Left ventricle myocardium superior (tissue), 1 donor: ENCODE measurements at regions not wholly inside any gene's neighbourhood (a gene's known extent, or its start where the extent isn't known, plus 50 kb on each side); places are given as distances from the start of the nearest gene placed in this dataset.

Experiments used
- ATAC-seq: fragments of 200-7000 bp; cut with Tn5 transposase; one replicate; pipeline ENCODE4 v1.9.1; 2020; ENCODE audit warnings: mild to moderate bottlenecking, moderate library complexity
- DNase-seq: peaks from one replicate; pipeline ENCODE4 v3.0.0-alpha.2; 2020
- intact Hi-C: fragments of 100-400 bp; cut with micrococcal nuclease; formaldehyde crosslinking; loops from one replicate; pipeline ENCODE4 v1.11.0; 2022
- donor health status: DM: no; HTN: yes; CAD: no; lungs with severe emphysema.

DNA sequence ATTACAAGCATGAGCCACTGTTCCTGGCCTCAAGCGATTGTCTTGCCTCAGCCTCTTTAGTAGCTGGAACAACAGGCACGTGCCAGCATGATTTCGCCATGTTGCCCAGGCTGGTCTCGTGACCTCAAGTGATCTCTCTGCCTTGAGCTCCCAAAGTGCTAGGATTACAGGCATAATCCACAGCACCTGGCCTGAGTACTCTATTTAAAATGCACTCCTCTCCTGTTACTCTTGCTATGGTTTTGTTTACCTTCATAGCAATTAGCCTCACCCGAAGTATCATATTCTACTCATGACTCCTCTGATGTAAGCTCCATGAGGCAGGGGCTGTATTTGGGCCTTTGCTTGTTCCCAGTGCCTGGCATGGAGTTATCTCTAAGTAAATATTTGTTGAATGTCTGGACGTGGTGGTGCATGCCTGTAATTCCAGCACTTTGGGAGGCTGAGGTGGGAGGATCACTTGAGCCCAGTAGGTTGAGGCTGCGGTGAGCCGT, 92.5 kb upstream of the SLC34A2 start:
- intact Hi-C loops = no loop called here
- ATAC-seq (no peak), DNase-seq (no peak)

DNA sequence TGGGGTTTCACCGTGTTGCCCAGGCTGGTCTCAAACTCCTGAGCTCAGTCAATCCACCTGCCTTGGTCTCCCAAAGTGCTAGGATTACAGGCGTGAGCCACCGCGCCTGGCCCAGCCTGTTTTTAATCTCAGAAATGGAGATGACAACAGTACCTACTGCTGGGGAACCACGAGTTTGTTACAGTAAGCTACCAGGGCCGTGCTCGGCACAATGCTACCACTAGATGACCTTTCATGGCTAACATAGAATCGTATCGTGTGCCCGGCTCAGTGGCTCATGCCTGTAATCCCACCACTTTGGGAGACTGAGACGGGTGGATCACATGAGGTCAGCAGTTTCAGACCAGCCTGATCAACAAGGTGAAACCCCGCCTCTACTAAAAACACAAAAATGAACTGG, 90.8 kb upstream of the SLC34A2 start:
- intact Hi-C loops = no loop called here
- DNase-seq = no peak
- ATAC-seq = no peak

DNA sequence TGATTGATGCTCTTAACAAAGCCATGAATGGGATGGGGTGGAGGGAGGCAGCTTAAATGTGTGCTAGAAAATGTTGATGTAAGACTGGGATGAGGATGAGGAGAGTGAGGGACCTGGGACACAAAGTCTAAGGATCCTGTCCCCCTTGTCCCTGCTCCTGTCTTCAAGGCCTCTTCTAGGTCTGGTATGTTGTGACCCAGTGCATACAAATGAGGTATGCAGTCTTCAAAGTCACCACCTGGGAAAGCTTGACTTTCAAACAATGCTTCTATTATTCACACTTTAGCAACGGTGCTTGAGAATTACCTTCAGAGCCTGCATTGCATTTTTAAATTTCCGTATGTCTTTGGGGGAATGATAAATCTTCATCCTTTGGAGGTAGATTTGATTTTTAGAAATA, 88.4 kb upstream of the SLC34A2 start:
- intact Hi-C loops = no loop called here
- no peak for ATAC-seq
- DNase-seq = no peak

DNA sequence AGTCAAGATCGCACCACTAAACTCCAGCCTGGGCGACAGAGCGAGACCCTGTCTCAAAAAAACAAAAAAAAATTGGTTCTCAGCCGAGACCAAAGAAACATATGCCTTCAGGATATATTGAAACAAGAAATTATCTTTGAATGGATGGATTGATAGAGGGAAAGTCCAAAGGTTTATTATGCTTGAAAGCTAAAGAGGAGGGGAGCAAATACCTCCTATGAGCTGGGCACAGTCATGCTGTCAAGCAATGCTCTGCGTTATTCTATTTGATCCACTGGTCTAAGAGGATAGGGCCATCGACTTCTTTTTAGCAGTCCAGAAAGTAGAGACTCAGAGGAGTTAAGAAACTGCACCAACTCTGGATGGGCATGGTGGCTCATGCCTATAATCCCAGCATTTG, 85.9 kb upstream of the SLC34A2 start:
- intact Hi-C loops = no loop called here
- ATAC-seq (no peak), DNase-seq (no peak)

DNA sequence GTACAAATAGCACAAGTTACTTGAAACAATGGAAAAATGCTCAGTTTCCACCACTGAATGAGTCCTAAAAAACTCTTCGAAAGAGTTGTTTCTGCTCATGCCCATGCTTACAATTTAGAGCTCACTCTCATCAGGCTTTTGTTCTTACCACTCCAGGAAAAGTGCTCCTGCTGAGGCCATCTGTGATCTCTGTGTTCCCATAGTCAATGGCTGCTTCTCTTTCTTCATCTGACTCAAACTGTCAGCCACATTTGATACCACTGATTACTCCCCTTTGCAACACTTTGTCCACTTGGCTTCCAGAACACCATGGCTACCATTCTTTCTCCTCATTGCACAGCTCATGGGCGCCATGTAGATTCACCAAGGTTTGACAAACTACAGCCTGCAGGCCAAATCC, 80.0 kb upstream of the SLC34A2 start:
- intact Hi-C loops = no loop called here
- ATAC-seq = no peak
- DNase-seq = no peak

DNA sequence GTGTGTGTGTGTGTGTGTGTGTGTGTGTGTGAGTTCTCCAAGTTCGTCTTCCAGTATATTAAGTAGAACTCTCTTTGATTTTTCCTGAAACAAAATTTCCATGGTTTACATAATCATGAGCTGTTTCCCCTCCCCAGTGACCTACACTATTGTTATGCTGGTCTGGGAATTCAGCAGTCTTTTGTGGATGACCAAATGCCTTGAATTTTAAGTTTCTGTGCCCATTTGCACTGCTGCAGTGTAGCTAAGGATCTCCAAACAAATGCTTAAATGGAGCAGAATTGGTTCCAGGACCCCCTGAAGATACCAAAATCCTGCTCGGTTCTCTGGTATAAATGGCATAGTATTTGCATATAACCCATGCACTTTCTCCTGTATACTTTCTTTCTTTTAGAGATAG, 77.2 kb upstream of the SLC34A2 start:
- DNase-seq (no peak), ATAC-seq (no peak)
- intact Hi-C loops = no loop called here

DNA sequence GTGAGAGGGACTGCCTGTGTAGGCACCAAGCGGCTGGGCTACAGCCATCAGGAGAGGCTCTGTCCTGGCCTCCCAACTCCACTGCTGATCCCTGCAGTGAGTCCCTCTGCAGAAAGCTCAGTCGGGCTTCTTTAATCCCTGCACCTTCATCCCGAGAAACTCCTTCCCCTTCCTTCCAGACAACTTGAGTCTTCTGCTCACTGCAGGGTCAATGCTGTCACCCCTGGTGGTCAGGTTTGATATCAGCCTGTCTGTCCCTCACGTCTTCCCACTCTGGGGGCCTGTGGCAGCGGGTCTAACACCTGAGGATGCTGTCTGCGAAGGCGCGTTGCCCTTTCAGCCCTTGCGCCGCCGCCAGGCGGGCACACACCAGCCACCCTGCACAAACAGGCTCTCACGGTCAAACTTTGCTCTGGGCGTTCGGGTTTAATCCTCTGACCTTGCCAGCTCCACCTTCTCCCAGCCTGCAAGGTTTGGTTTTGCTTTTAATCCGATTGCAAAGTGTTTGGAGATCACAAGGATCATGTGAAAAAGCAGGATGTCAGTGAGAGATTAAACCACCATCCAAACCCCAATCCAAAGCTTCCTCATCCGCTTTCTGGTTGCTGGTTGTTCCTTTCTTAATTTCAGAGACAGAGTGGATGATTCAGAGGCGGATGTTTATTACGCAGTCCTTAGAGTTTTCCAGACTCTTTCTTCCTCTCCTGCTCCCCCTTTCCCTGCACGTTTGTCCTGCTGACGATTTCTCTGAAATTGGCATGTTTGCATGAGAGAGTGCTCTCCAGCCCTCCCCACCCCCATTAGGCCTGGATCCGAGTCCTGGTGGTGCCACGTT, 74.8 kb upstream of the SLC34A2 start:
- intact Hi-C loops = no loop called here

DNA sequence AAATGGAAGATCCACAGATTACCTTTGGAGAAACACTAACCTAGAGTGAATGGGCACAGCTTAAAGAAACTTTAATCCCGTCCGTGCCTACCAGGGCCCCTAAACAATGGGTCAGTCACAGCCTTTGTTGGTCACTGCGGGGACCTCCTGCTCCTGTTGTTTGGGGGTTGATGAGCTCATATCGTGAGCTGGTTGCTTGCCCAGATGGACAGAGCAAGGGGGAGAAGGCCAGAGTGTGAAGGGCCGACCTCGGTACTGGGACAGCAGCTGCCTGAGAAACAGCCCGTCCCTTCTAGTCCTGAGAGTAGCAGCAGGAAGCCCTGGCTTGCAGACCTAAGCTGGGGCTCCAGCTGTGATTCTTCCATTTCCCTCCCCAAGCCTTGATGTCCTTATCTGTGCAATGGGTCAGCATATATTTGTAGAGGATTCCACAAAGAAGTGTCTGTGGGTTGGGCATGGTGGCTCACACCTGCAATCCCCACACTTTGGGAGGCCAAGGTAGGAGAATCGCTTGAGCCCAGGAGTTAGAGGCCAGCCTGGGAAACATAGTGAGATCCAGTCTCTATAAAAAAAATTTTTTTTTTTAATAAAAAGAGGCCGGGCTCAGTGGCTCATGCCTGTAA, 69.6 kb upstream of the SLC34A2 start:
- no peak for ATAC-seq
- no peak for DNase-seq
- intact Hi-C loops = no loop called here

More for the DNA sequence above, 74.8 kb upstream of the SLC34A2 start:
- DNase-seq (no peak), ATAC-seq (no peak)

DNA sequence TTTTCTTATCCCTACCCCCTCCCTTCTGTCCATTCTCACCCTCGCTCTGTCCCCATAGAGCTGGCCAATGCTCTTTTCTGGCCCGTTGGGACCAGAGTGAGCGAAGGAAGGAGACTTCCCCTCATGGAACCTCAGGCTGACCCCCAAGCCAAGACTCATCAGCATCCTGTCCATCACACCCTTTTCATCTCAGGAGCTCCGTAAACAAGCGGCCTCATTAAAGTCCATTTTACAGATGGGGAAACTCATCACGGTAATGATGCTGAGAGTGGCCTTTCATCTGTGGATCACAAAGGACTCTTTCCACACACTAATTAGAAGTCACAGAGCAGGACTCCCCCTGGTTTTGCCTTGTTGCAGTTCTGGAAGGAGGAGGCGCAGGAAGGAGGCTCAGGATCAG, 67.4 kb upstream of the SLC34A2 start:
- ATAC-seq (no peak), DNase-seq (no peak)
- intact Hi-C loops = no loop called here

DNA sequence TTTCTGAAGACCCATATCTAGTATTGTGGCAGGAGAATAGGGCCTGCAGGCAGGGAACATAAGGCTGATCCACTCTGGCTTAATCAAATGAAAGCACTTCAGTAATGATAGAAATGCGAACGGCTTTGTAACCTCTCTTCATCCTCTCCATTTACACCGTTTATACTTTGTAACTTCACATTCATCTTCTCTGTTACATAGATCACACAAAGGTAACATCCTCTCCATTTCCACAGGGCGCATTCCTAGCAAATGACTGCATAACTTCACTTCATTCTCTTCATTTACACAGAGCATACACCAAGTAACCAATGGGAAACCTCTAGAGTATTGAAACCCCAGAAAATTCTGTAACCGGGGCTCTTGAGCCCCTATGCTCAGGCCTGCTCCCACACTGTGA, 65.5 kb upstream of the SLC34A2 start:
- DNase-seq (no peak), ATAC-seq (no peak)
- intact Hi-C loops = no loop called here

DNA sequence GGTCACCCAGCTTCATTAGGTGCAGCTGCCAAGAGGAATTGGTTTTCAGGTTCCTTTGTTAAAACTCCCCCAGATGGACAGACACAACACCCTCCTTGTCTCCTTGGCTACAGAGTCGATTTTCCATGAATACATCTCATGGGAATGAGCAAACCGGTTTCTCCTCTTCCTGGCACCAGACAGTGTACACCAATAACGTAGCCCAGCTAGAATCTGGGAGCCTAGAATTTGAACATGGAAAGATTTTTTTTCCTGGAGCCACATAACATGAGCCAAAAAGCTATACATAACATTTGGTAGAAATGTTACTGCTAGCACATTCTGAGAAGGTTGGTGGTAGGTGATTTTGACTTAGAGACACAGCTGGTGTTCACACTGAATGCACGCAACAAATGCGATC, 62.9 kb upstream of the SLC34A2 start:
- DNase-seq = no peak
- ATAC-seq = no peak
- intact Hi-C loops = no loop called here
